ENCODE measurements at regions not wholly inside any gene's neighbourhood (a gene's known extent, or its start where the extent isn't known, plus 50 kb on each side); places are given as distances from the start of the nearest gene placed in this dataset.

GRCh38 chr12:114457620-114458019 lies 51.7 kb upstream of the TBX5 start:
- no peak for TF ChIP-seq CTCF (IDR thresholded peaks at IDR 0.05)
- Mint-ChIP-seq H3K9me3 (no peaks in the 10 kb centered on the region), H3K36me3 (no peaks in the 10 kb centered on the region), H3K27me3 (ENCODE audit: low read depth in 2 of 2) (peaks cover 11 to 21% of the 10 kb centered on the region in 2 donors), H3K4me1 (no peaks in the 10 kb centered on the region), H3K27ac (no peak overlapping the region), H3K4me3 (no peak overlapping the region)
- no peak overlapping the region for H3K4me3 ChIP-seq (ENCODE audit: low read length)
- H3K9me3 ChIP-seq (ENCODE audit: control insufficient read depth, insufficient read depth, low read length) = no peaks in the 10 kb centered on the region
- no peak overlapping the region for H3K27ac ChIP-seq (ENCODE audit: low read length)
- DNase-seq (no peak), ATAC-seq (no peak)
- no peaks in the 10 kb centered on the region for H3K27me3 ChIP-seq (ENCODE audit: control insufficient read depth, insufficient read depth, low read length)
- H3K4me1 ChIP-seq (ENCODE audit: control insufficient read depth, insufficient read depth, low read length) = no peaks in the 10 kb centered on the region
- H3K36me3 ChIP-seq (ENCODE audit: control insufficient read depth, insufficient read depth, low read length) = no peaks in the 10 kb centered on the region
- WGBS (ENCODE audit: insufficient coverage) = 71% methylated on average over 3 of the region's 4 CpGs
- intact Hi-C loops (cut with micrococcal nuclease) = no loop called here
